SK-N-SH treated with all-trans-retinoic acid at 6 μM for 48 hours (cell line): ENCODE measurements at regions not wholly inside any gene's neighbourhood (a gene's known extent, or its start where the extent isn't known, plus 50 kb on each side); places are given as distances from the start of the nearest gene placed in this dataset.

ENCODE experiments used
- ATAC-seq: fragments of 200-7000 bp; cut with Tn5 transposase; 3 replicates; pipeline ENCODE4 v1.9.1; 2020; ENCODE audit warnings: mild to moderate bottlenecking, moderate library complexity
- ARNTL ChIP-seq: fragments of 450-650 bp; formaldehyde crosslinking; IDR thresholded peaks from 2 replicates; pipeline ENCODE4 v1.5.0; 2020; ENCODE audit warnings: low read depth, mild to moderate bottlenecking, moderate library complexity, borderline replicate concordance
- BACH2 ChIP-seq: fragments of 250-450 bp; sonication (Bioruptor Pico); IDR thresholded peaks from 2 replicates; pipeline ENCODE4 v1.9.0; 2021; ENCODE audit warnings: mild to moderate bottlenecking, borderline replicate concordance
- CREB5 ChIP-seq: fragments of 250-450 bp; sonication (Bioruptor Pico); IDR thresholded peaks from 2 replicates; pipeline ENCODE4 v1.5.1; 2020; ENCODE audit warnings: low read depth, mild to moderate bottlenecking, moderate library complexity
- CSDC2 ChIP-seq: fragments of 250-450 bp; sonication (Bioruptor Pico); IDR thresholded peaks from 2 replicates; pipeline ENCODE4 v1.5.0; 2020; ENCODE audit warnings: mild to moderate bottlenecking, moderate library complexity
- CSRNP3 ChIP-seq: fragments of 250-450 bp; sonication (Bioruptor Pico); IDR thresholded peaks from 2 replicates; pipeline ENCODE4 v1.5.1; 2021; ENCODE audit warnings: mild to moderate bottlenecking, moderate library complexity
- ESRRG ChIP-seq: fragments of 250-450 bp; sonication (Bioruptor Pico); IDR thresholded peaks from 2 replicates; pipeline ENCODE4 v1.6.1; 2021; ENCODE audit warnings: mild to moderate bottlenecking
- GLIS3 ChIP-seq: fragments of 250-450 bp; sonication (Bioruptor Pico); IDR thresholded peaks from 2 replicates; pipeline ENCODE4 v1.5.0; 2020; ENCODE audit warnings: mild to moderate bottlenecking, moderate library complexity
- ISL1 ChIP-seq: fragments of 250-450 bp; sonication (Bioruptor Pico); IDR thresholded peaks from 2 replicates; pipeline ENCODE4 v2.1.2; 2022; ENCODE audit warnings: mild to moderate bottlenecking, moderate library complexity
- OSR1 ChIP-seq: fragments of 250-450 bp; sonication (Bioruptor Pico); IDR thresholded peaks from 2 replicates; pipeline ENCODE4 v1.8.0; 2022; ENCODE audit warnings: moderate library complexity, mild to moderate bottlenecking, inconsistent platforms
- PATZ1 ChIP-seq: fragments of 250-450 bp; sonication (Bioruptor Pico); IDR thresholded peaks from 2 replicates; pipeline ENCODE4 v1.8.0; 2020; ENCODE audit warnings: mild to moderate bottlenecking, moderate library complexity, borderline replicate concordance
- POU6F1 ChIP-seq: fragments of 250-450 bp; sonication (Bioruptor Pico); IDR thresholded peaks from 2 replicates; pipeline ENCODE4 v1.8.0; 2021; ENCODE audit warnings: low read depth, mild to moderate bottlenecking, moderate library complexity, borderline replicate concordance
- PPARA ChIP-seq: fragments of 250-450 bp; sonication (Bioruptor Pico); IDR thresholded peaks from 2 replicates; pipeline ENCODE4 v1.5.0; 2020; ENCODE audit warnings: mild to moderate bottlenecking, borderline replicate concordance
- RARB ChIP-seq: fragments of 250-450 bp; sonication (Bioruptor Pico); IDR thresholded peaks from 2 replicates; pipeline ENCODE4 v1.8.0; 2021; ENCODE audit warnings: mild to moderate bottlenecking, moderate library complexity
- SNAI2 ChIP-seq: fragments of 250-450 bp; sonication (Bioruptor Pico); IDR thresholded peaks from 2 replicates; pipeline ENCODE4 v1.5.0; 2020; ENCODE audit warnings: mild to moderate bottlenecking, moderate library complexity
- TCF4 ChIP-seq: fragments of 250-450 bp; sonication (Bioruptor Pico); IDR thresholded peaks from 2 replicates; pipeline ENCODE4 v1.8.0; 2021; ENCODE audit warnings: mild to moderate bottlenecking, moderate library complexity, borderline replicate concordance
- TSHZ2 ChIP-seq: fragments of 250-450 bp; sonication (Bioruptor Pico); IDR thresholded peaks from 2 replicates; pipeline ENCODE4 v1.5.0; 2020; ENCODE audit warnings: mild to moderate bottlenecking, moderate library complexity
- ZC3H10 ChIP-seq: fragments of 250-450 bp; sonication (Bioruptor Pico); IDR thresholded peaks from 2 replicates; pipeline ENCODE4 v1.5.1; 2021; ENCODE audit warnings: mild to moderate bottlenecking, moderate library complexity
- ZFP30 ChIP-seq: fragments of 450-650 bp; formaldehyde crosslinking; IDR thresholded peaks from 2 replicates; pipeline ENCODE4 v1.5.0; 2022; ENCODE audit warnings: mild to moderate bottlenecking, moderate library complexity
- ZNF70 ChIP-seq: fragments of 450-650 bp; formaldehyde crosslinking; IDR thresholded peaks from 2 replicates; pipeline ENCODE4 v1.5.0; 2020; ENCODE audit warnings: mild to moderate bottlenecking, moderate library complexity
- ZNF8 ChIP-seq: fragments of 450-650 bp; formaldehyde crosslinking; IDR thresholded peaks from 2 replicates; pipeline ENCODE4 v1.5.0; 2020; ENCODE audit warnings: mild to moderate bottlenecking, moderate library complexity

- ATAC-seq = no peak
- no peak for TF ChIP-seq ESRRG (CRISPR knock-in tag)
- TF ChIP-seq ZNF70 = peak; percentile 96
- TF ChIP-seq, all 23 proteins: peak for 1
Measured at GRCh38 chr11:25537393-25537792, 794.5 kb upstream of the ANO3 start.

- ATAC-seq = no peak
- TF ChIP-seq ZNF70 (no peak), CREB5 (CRISPR knock-in tag) (no peak), GLIS3 (CRISPR knock-in tag) (no peak), ZFP30 (CRISPR knock-in tag) (no peak), ARNTL (CRISPR knock-in tag) (no peak), POU6F1 (CRISPR knock-in tag) (no peak), ZC3H10 (CRISPR knock-in tag) (no peak), OSR1 (CRISPR knock-in tag) (no peak), TCF4 (no peak), RARB (CRISPR knock-in tag) (no peak), PPARA (CRISPR knock-in tag) (no peak), CSRNP3 (CRISPR knock-in tag) (no peak), ISL1 (CRISPR knock-in tag) (no peak), ZNF8 (no peak), BACH2 (no peak), CSDC2 (CRISPR knock-in tag) (no peak), PATZ1 (CRISPR knock-in tag) (no peak)
- TF ChIP-seq, all 23 proteins: peak for 0
Measured at GRCh38 chr11:25547292-25547691, 784.6 kb upstream of the ANO3 start.

GRCh38 chr11:25562417-25562816 is 769.5 kb upstream of the ANO3 start:
- ATAC-seq = no peak; the same call in 2 of the 3 replicates
- TF ChIP-seq CREB5 (CRISPR knock-in tag) (peak; percentile 53; the same call in 1 of the 2 replicates), TCF4 (peak; percentile 83), TSHZ2 (peak; percentile 67; the same call in 1 of the 2 replicates), ISL1 (CRISPR knock-in tag) (peak; percentile 79), ZNF70 (no peak), SNAI2 (no peak)
